Large intestine (tissue), 3 donors: ENCODE measurements at regions not wholly inside any gene's neighbourhood (a gene's known extent, or its start where the extent isn't known, plus 50 kb on each side); places are given as distances from the start of the nearest gene placed in this dataset.

Experiments
- DNase-seq, 2 donors: peaks; one replicate each; pipeline versions ENCODE4 v3.0.0 to v3.0.0-alpha.2; 2013
- H3K27ac ChIP-seq: one replicate; pipeline ENCODE4 v1.5.1; 2013; ENCODE audit warnings: low read length
- H3K27me3 ChIP-seq: 2 replicates; pipeline ENCODE4 v1.6.1; 2013; ENCODE audit warnings: low read length; ENCODE audit not compliant: control insufficient read depth, insufficient read depth
- H3K36me3 ChIP-seq: 2 replicates; pipeline ENCODE4 v1.6.1; 2013; ENCODE audit warnings: low read length; ENCODE audit not compliant: control insufficient read depth, insufficient read depth
- H3K4me1 ChIP-seq: one replicate; pipeline ENCODE4 v1.6.1; 2013; ENCODE audit warnings: low read length; ENCODE audit not compliant: control insufficient read depth, insufficient read depth
- H3K4me3 ChIP-seq: one replicate; pipeline ENCODE4 v1.5.1; 2013; ENCODE audit warnings: low read length
- H3K9me3 ChIP-seq: one replicate; pipeline ENCODE4 v1.6.1; 2013; ENCODE audit warnings: mild to moderate bottlenecking, low read depth, low read length, moderate library complexity; ENCODE audit not compliant: control insufficient read depth
- WGBS: methylation state at CpG from one replicate; pipeline ENCODE4 v1.1.5; 2013; ENCODE audit warnings: low lambda C conversion rate; ENCODE audit not compliant: insufficient coverage; 5-methylcytosine and 5-hydroxymethylcytosine counted together

- 72% methylated on average over 3 of the region's 6 CpGs for WGBS
- Histone ChIP-seq H3K9me3 (no peaks in the 10 kb centered on the region), H3K4me1 (peaks cover 14% of the 10 kb centered on the region), H3K36me3 (no peaks in the 10 kb centered on the region), H3K27me3 (no peaks in the 10 kb centered on the region), H3K4me3 (no peak overlapping the region), H3K27ac (peak overlapping the region; percentile 37)
- peak in 1 of 2 donors; percentile 9 for DNase-seq
Observed at GRCh38 chr10:59064759-59065539, 111.5 kb upstream of the PHYHIPL start.

GRCh38 chr10:59068581-59069191, 107.8 kb upstream of the PHYHIPL start:
- H3K9me3 ChIP-seq, result no peaks in the 10 kb centered on the region
- no peaks in the 10 kb centered on the region for H3K27me3 ChIP-seq
- H3K4me3 ChIP-seq, result no peak overlapping the region
- H3K27ac ChIP-seq, result no peak overlapping the region
- 80% methylated on average over 3 of the region's 5 CpGs for WGBS
- H3K36me3 ChIP-seq, result no peaks in the 10 kb centered on the region
- no peak for DNase-seq
- H3K4me1 ChIP-seq, result peaks cover 15% of the 10 kb centered on the region

GRCh38 chr10:59072038-59072437, 104.4 kb upstream of the PHYHIPL start:
- no peak for DNase-seq

GRCh38 chr10:59073456-59074053, 102.9 kb upstream of the PHYHIPL start:
- Histone ChIP-seq H3K27ac (peak overlapping the region; percentile 19), H3K36me3 (no peaks in the 10 kb centered on the region), H3K27me3 (no peaks in the 10 kb centered on the region), H3K4me3 (no peak overlapping the region), H3K9me3 (no peaks in the 10 kb centered on the region), H3K4me1 (peaks cover 15% of the 10 kb centered on the region)
- 0% methylated on average over 1 of the region's 1 CpG for WGBS
- DNase-seq, result peak; percentile 27 to 81

More at GRCh38 chr10:59072038-59072437, 104.4 kb upstream of the PHYHIPL start:
- H3K27ac ChIP-seq, result no peak overlapping the region
- H3K27me3 ChIP-seq, result no peaks in the 10 kb centered on the region
- peaks cover 15% of the 10 kb centered on the region for H3K4me1 ChIP-seq
- no CpG with 5 or more reads among the region's 1 CpG for WGBS
- no peak overlapping the region for H3K4me3 ChIP-seq
- no peaks in the 10 kb centered on the region for H3K9me3 ChIP-seq
- no peaks in the 10 kb centered on the region for H3K36me3 ChIP-seq

GRCh38 chr10:59075576-59075975, 100.9 kb upstream of the PHYHIPL start:
- H3K27me3 ChIP-seq, result no peaks in the 10 kb centered on the region
- no peaks in the 10 kb centered on the region for H3K36me3 ChIP-seq
- H3K4me1 ChIP-seq, result peaks cover 15% of the 10 kb centered on the region
- H3K4me3 ChIP-seq, result no peak overlapping the region
- H3K9me3 ChIP-seq, result no peaks in the 10 kb centered on the region
- no CpG with 5 or more reads among the region's 1 CpG for WGBS
- no peak for DNase-seq
- H3K27ac ChIP-seq, result no peak overlapping the region

GRCh38 chr10:59077855-59078254, 98.6 kb upstream of the PHYHIPL start:
- H3K4me3 ChIP-seq, result no peak overlapping the region
- H3K27me3 ChIP-seq, result no peaks in the 10 kb centered on the region
- DNase-seq, result no peak
- H3K4me1 ChIP-seq, result peaks cover 15% of the 10 kb centered on the region
- no peaks in the 10 kb centered on the region for H3K9me3 ChIP-seq
- WGBS, result 13% methylated on average over 1 of the region's 2 CpGs
- no peak overlapping the region for H3K27ac ChIP-seq
- no peaks in the 10 kb centered on the region for H3K36me3 ChIP-seq

- H3K36me3 ChIP-seq, result no peaks in the 10 kb centered on the region
- no peak overlapping the region for H3K4me3 ChIP-seq
- no CpG with 5 or more reads among the region's 1 CpG for WGBS
- no peak overlapping the region for H3K27ac ChIP-seq
- H3K27me3 ChIP-seq, result no peaks in the 10 kb centered on the region
- H3K4me1 ChIP-seq, result peaks cover 6% of the 10 kb centered on the region
- DNase-seq, result no peak
- H3K9me3 ChIP-seq, result no peaks in the 10 kb centered on the region
Observed at GRCh38 chr10:59078978-59079377, 97.5 kb upstream of the PHYHIPL start.

- Histone ChIP-seq H3K4me3 (no peak overlapping the region), H3K36me3 (no peaks in the 10 kb centered on the region), H3K27ac (no peak overlapping the region), H3K9me3 (no peaks in the 10 kb centered on the region), H3K27me3 (no peaks in the 10 kb centered on the region), H3K4me1 (no peaks in the 10 kb centered on the region)
- no peak for DNase-seq
- 63% methylated on average over 3 of the region's 4 CpGs for WGBS
Observed at GRCh38 chr10:59079386-59080226, 96.8 kb upstream of the PHYHIPL start.

- H3K9me3 ChIP-seq, result no peaks in the 10 kb centered on the region
- DNase-seq, result no peak
- no peak overlapping the region for H3K4me3 ChIP-seq
- H3K4me1 ChIP-seq, result no peaks in the 10 kb centered on the region
- no peaks in the 10 kb centered on the region for H3K36me3 ChIP-seq
- H3K27ac ChIP-seq, result no peak overlapping the region
- no peaks in the 10 kb centered on the region for H3K27me3 ChIP-seq
- no CpG with 5 or more reads among the region's 3 CpGs for WGBS
Observed at GRCh38 chr10:59082249-59082648, 94.2 kb upstream of the PHYHIPL start.

- Histone ChIP-seq H3K9me3 (no peaks in the 10 kb centered on the region), H3K27ac (no peak overlapping the region), H3K27me3 (no peaks in the 10 kb centered on the region), H3K4me1 (no peaks in the 10 kb centered on the region), H3K36me3 (no peaks in the 10 kb centered on the region), H3K4me3 (no peak overlapping the region)
- no peak for DNase-seq
Observed at GRCh38 chr10:59085054-59085453, 91.4 kb upstream of the PHYHIPL start.
